AG04449 (cell line): ENCODE measurements at regions not wholly inside any gene's neighbourhood (a gene's known extent, or its start where the extent isn't known, plus 50 kb on each side); places are given as distances from the start of the nearest gene placed in this dataset.
"Not testable (repeated sequence)": the region's sequence is repeated elsewhere in the genome, so short reads cannot be mapped to it uniquely, and the experiment has no call there.

Experiments used
- CTCF ChIA-PET: fragments of 350-600 bp; formaldehyde crosslinking; extraction: SDS; loops from one replicate; lab custom pipeline; 2021; ENCODE audit warnings: antibody characterized with exemption; lab: Yijun Ruan, JAX
- POLR2A ChIA-PET: fragments of 400-600, 350-600 bp; formaldehyde crosslinking; extraction: SDS; loops from one replicate; lab custom pipeline; 2020; ENCODE audit warnings: antibody characterized with exemption, inconsistent platforms; lab: Yijun Ruan, JAX
- DNase-seq: peaks from one replicate; pipeline ENCODE4 v3.0.0-alpha.2; 2010; ENCODE audit warnings: low read depth, low spot score
- H3K4me3 ChIP-seq: 2 replicates; pipeline ENCODE4 v1.5.1; 2011; ENCODE audit warnings: low read depth, mild to moderate bottlenecking, control low read depth, low read length
- CTCF ChIP-seq: IDR thresholded peaks from one replicate; pipeline ENCODE4 v1.5.1; 2011; ENCODE audit warnings: mild to moderate bottlenecking, moderate library complexity, low read length, control low read depth, inconsistent platforms; ENCODE audit not compliant: insufficient read depth; ENCODE audit errors: missing control alignments

GRCh38 chr4:112036886-112037285 is 108.4 kb upstream of the FAM241A start:
- ChIA-PET CTCF (interaction anchor here (1.6 kb wide), 1 partner anchor 395 kb away, joined by 7 read pairs; no protein-coding TSS in a partner anchor), POLR2A (no interaction called here)
- no peak for DNase-seq
- no peak for TF ChIP-seq CTCF
- no peak overlapping the region for H3K4me3 ChIP-seq

GRCh38 chr4:112038861-112039260 is 106.4 kb upstream of the FAM241A start:
- no peak for TF ChIP-seq CTCF
- POLR2A ChIA-PET: no interaction called here
- CTCF ChIA-PET: interaction anchor here (1.1 to 5.3 kb wide), 2 partner anchors 7 to 22 kb away, joined by 5 to 30 read pairs; no protein-coding TSS in a partner anchor
- H3K4me3 ChIP-seq: no peak overlapping the region
- DNase-seq: no peak

- DNase-seq, H3K4me3 ChIP-seq, POLR2A ChIA-PET: not testable (repeated sequence)
- CTCF ChIA-PET: interaction anchor here (1.5 to 1.9 kb wide), 2 partner anchors 18 to 407 kb away, joined by 3 to 6 read pairs; no protein-coding TSS in a partner anchor
Observed at GRCh38 chr4:112049119-112049518, 96.1 kb upstream of the FAM241A start.

GRCh38 chr4:112053825-112054350 is 91.4 kb upstream of the FAM241A start:
- ChIA-PET CTCF (interaction anchor here (1.0 to 3.5 kb wide), 2 partner anchors 8 to 23 kb away, joined by 4 to 14 read pairs; no protein-coding TSS in a partner anchor), POLR2A (no interaction called here)

GRCh38 chr4:112055100-112055499 is 90.2 kb upstream of the FAM241A start:
- ChIA-PET CTCF (interaction anchor here (3.5 kb wide), 1 partner anchor 24 kb away, joined by 14 read pairs; no protein-coding TSS in a partner anchor), POLR2A (no interaction called here)
- no peak for DNase-seq
- TF ChIP-seq CTCF: no peak
- no peak overlapping the region for H3K4me3 ChIP-seq

More at GRCh38 chr4:112053825-112054350, 91.4 kb upstream of the FAM241A start:
- no peak for TF ChIP-seq CTCF
- H3K4me3 ChIP-seq: no peak overlapping the region
- DNase-seq: no peak

GRCh38 chr4:112057470-112057869 is 87.8 kb upstream of the FAM241A start:
- H3K4me3 ChIP-seq: no peak overlapping the region
- DNase-seq: no peak
- ChIA-PET POLR2A (no interaction called here), CTCF (no interaction called here)
- no peak for TF ChIP-seq CTCF

- H3K4me3 ChIP-seq: no peak overlapping the region
- no peak for TF ChIP-seq CTCF
- ChIA-PET POLR2A (no interaction called here), CTCF (no interaction called here)
- no peak for DNase-seq
Observed at GRCh38 chr4:112058433-112058832, 86.8 kb upstream of the FAM241A start.
